A549 (cell line): ENCODE measurements at regions not wholly inside any gene's neighbourhood (a gene's known extent, or its start where the extent isn't known, plus 50 kb on each side); places are given as distances from the start of the nearest gene placed in this dataset.

Experiments
- JUNB ChIP-seq: fragments of >200 bp; sonication (Bioruptor Twin); formaldehyde crosslinking; IDR thresholded peaks from 2 replicates; pipeline ENCODE4 v1.6.1; 2016
- TF ChIP-seq, protein P1 (sequence below): fragments of >200 bp; sonication (Bioruptor Twin); formaldehyde crosslinking; IDR thresholded peaks from 3 replicates; pipeline ENCODE4 v1.5.1; 2016

- no peak for TF ChIP-seq JUNB
- TF ChIP-seq, protein P1, sequence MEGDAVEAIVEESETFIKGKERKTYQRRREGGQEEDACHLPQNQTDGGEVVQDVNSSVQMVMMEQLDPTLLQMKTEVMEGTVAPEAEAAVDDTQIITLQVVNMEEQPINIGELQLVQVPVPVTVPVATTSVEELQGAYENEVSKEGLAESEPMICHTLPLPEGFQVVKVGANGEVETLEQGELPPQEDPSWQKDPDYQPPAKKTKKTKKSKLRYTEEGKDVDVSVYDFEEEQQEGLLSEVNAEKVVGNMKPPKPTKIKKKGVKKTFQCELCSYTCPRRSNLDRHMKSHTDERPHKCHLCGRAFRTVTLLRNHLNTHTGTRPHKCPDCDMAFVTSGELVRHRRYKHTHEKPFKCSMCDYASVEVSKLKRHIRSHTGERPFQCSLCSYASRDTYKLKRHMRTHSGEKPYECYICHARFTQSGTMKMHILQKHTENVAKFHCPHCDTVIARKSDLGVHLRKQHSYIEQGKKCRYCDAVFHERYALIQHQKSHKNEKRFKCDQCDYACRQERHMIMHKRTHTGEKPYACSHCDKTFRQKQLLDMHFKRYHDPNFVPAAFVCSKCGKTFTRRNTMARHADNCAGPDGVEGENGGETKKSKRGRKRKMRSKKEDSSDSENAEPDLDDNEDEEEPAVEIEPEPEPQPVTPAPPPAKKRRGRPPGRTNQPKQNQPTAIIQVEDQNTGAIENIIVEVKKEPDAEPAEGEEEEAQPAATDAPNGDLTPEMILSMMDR = no peak
Observed at GRCh38 chr4:128544272-128544671, 256.7 kb upstream of the PGRMC2 start.
